GM12875 (cell line): ENCODE measurements at regions not wholly inside any gene's neighbourhood (a gene's known extent, or its start where the extent isn't known, plus 50 kb on each side); places are given as distances from the start of the nearest gene placed in this dataset.

ENCODE experiments used
- H3K4me3 ChIP-seq: one replicate; pipeline ENCODE4 v1.5.1; 2011; ENCODE audit warnings: low read depth, low read length, control low read depth
- TF ChIP-seq, protein P1 (sequence below): IDR thresholded peaks from 2 replicates; pipeline ENCODE4 v1.5.1; 2011; ENCODE audit warnings: low read depth, mild to moderate bottlenecking, control low read depth, inconsistent platforms, low read length, moderate library complexity, borderline replicate concordance; ENCODE audit not compliant: insufficient read depth

DNA sequence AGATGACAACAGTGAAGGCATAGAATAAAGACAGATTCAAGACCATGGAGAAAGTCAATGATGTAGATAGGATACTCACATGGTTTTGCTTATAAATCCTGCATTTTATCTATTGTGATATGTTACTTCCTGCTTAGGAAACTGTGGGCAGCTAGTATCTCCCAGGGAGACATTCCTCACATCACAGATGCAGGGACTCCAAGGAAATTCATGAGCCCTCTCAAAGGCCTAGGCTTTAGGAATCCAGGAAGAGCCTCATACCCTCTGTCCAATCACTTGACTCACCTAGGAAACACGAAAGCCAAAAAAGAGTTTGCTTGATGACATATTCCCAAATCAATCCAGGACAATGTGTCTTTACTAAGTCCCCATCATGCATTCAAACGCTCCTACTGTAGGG, 247.8 kb upstream of the KLHL29 start:
- H3K4me3 ChIP-seq: no peak overlapping the region
- TF ChIP-seq, protein P1, sequence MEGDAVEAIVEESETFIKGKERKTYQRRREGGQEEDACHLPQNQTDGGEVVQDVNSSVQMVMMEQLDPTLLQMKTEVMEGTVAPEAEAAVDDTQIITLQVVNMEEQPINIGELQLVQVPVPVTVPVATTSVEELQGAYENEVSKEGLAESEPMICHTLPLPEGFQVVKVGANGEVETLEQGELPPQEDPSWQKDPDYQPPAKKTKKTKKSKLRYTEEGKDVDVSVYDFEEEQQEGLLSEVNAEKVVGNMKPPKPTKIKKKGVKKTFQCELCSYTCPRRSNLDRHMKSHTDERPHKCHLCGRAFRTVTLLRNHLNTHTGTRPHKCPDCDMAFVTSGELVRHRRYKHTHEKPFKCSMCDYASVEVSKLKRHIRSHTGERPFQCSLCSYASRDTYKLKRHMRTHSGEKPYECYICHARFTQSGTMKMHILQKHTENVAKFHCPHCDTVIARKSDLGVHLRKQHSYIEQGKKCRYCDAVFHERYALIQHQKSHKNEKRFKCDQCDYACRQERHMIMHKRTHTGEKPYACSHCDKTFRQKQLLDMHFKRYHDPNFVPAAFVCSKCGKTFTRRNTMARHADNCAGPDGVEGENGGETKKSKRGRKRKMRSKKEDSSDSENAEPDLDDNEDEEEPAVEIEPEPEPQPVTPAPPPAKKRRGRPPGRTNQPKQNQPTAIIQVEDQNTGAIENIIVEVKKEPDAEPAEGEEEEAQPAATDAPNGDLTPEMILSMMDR: no peak

DNA sequence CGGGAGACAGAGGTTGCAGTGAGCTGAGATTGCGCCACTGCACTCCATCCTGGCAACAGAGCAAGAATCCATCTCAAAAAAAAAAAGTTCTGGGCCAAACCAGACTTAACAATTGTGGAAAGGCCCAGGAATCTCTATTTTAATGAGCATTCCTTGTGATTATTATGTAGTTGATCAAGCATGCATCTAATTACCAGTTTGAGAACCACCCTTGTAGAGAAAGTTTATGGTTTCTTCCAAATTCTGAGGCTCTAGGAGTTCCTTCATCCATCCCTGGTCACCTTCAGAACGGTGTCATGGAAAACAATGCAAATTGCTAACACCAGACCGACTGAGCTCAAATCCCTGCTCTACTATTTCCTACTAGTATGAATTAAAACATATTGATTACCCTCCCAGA, 246.3 kb upstream of the KLHL29 start:
- H3K4me3 ChIP-seq: no peak overlapping the region
- TF ChIP-seq, protein P1: no peak

DNA sequence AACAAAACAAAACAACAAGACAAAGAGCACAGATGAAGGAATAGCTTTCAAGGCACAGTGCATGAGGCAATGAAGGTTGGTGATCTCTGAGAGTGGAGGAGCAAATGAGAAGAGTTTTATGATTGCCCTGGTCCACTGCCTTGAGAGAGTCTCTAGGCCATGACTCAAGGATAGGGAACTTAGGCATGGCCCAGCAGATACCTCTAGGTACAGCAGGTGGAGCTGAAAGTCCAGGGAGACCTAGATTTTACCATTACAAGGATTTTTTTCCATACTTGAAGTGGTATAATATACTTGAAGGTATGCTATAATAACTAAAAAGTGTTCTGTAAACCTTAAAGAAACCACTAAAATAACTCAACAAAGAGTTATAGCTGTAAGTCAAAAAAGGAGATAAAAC, 239.5 kb upstream of the KLHL29 start:
- H3K4me3 ChIP-seq: no peak overlapping the region
- TF ChIP-seq, protein P1: no peak

DNA sequence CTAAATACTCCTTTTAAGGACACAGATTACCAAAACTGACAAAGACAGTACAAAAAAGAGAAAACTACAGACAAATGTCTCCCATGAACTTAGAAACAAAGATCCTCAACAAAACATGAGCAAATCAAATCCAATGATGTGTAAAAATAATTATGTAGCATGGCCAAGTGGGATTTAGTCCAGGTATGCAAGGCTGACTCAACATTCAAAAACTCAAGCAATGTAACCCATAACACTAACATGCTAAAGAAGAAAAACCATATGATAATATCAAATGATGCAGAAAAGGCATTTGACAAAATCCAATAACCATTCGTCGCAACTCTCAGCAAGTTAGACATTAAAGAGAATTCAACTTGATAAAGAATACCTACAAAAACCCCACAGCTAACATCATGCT, 239.0 kb upstream of the KLHL29 start:
- no peak overlapping the region for H3K4me3 ChIP-seq
- TF ChIP-seq, protein P1: no peak

DNA sequence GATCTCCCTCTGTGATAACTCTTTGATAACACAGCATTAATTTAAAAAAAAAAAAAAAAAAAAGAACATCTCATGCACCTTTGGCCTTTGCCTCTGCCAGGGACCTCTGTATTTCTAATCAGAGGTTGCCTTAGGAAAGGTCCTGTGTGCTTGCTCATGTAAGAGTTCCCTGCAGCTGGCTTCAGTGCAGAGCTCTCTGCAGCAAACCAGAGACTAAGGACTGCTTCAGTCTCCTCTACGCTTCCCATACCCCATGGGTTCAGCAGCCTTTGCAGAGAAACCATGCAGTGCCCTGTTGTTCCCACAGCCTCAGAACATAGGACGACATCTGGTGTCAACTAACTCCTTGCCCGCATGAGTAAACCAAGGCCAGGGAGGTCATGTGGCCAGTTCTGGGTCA, 236.6 kb upstream of the KLHL29 start:
- H3K4me3 ChIP-seq: no peak overlapping the region
- TF ChIP-seq, protein P1: no peak

DNA sequence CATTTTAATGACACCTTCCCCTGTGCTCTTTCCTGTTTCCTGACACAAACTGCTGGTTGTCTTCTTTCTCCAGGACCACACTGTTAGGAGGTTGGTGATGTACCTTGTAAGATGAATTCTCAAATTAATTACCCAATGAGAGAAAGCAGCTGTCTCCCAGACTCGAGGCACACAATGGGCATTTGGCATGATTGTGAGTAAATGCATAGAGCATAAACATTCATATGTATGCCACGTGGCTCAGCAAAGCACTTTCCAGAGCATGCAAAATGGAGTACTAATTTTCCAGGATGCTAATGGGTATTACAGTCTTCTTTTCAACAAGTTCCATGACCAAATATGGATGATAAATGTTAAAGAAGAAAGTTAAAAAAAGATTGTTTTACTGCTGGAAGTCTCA, 235.2 kb upstream of the KLHL29 start:
- TF ChIP-seq, protein P1: no peak

DNA sequence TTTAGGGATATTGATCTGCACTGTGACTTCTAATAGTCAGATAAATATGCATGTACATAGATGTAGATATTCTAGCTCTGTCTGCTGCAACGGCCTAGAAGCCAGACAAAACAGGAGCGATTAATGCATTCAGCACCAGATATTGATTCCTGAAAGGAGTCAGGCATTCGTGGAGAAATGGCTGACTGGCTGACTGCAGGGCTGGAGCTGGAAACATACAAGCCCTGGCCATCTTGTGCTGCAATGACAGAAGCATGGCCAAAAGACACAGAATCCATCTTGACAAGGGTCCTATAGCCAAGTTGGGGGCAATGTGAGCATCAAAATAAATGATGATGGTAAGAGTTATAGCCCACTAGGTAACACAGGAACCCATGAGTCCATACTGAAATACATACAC, 231.5 kb upstream of the KLHL29 start:
- H3K4me3 ChIP-seq: no peak overlapping the region
- TF ChIP-seq, protein P1: no peak

More for the DNA sequence above, 235.2 kb upstream of the KLHL29 start:
- H3K4me3 ChIP-seq: no peak overlapping the region
